ENCODE measurements at regions not wholly inside any gene's neighbourhood (a gene's known extent, or its start where the extent isn't known, plus 50 kb on each side); places are given as distances from the start of the nearest gene placed in this dataset.

GRCh38 chr18:49651033-49651432, 89.2 kb downstream of the LIPG start:
- H3K79me2 ChIP-seq (ENCODE audit: insufficient read depth, low read length), result no peaks in the 10 kb centered on the region
- no peak overlapping the region for H4K5ac ChIP-seq (ENCODE audit: insufficient read length, low read depth, low read length)
- no peaks in the 10 kb centered on the region for H4K20me1 ChIP-seq (ENCODE audit: control insufficient read depth, insufficient read depth, insufficient read length)
- H2BK15ac ChIP-seq (ENCODE audit: low read depth, low read length), result no peak overlapping the region
- no peaks in the 10 kb centered on the region for H3K36me3 Mint-ChIP-seq (ENCODE audit: insufficient read depth in 1 of 3, low read depth in 3 of 3)
- no peak overlapping the region for H2BK5ac ChIP-seq (ENCODE audit: insufficient read length, low read length)
- no peak overlapping the region for H2BK12ac ChIP-seq (ENCODE audit: insufficient read length, low read depth, low read length)
- no peak overlapping the region for H2AK5ac ChIP-seq (ENCODE audit: insufficient read length, low read length)
- H3K14ac ChIP-seq (ENCODE audit: insufficient read depth, low read length), result no peak overlapping the region
- H4K91ac ChIP-seq (ENCODE audit: insufficient read length, low read depth, low read length), result no peak overlapping the region
- H3K9me3 Mint-ChIP-seq, result no peaks in the 10 kb centered on the region
- no peak overlapping the region for H3K56ac ChIP-seq (ENCODE audit: insufficient read length, low read depth, low read length)
- H3K4ac ChIP-seq (ENCODE audit: low read depth, low read length), result no peak overlapping the region
- H3K9ac ChIP-seq (ENCODE audit: extremely low read depth, insufficient read length, low read length), result no peak overlapping the region
- TF ChIP-seq CTCF (conservative IDR thresholded peaks at IDR 0.05), result no peak
- no peak overlapping the region for H3K4me2 ChIP-seq (ENCODE audit: insufficient read depth, insufficient read length, low read length)
- H2AFZ ChIP-seq (ENCODE audit: low read length), result no peak overlapping the region
- no peaks in the 10 kb centered on the region for H3K9me3 ChIP-seq (ENCODE audit: control insufficient read depth, low read depth, low read length)
- H3K4me1 Mint-ChIP-seq, result peaks cover 12 to 22% of the 10 kb centered on the region in 2 experiments
- H3T11ph ChIP-seq (ENCODE audit: low read length), result no peak overlapping the region
- peaks cover 4% of the 10 kb centered on the region for H3K4me1 ChIP-seq (ENCODE audit: insufficient read depth, low read length)
- no peak overlapping the region for H4K8ac ChIP-seq (replicated peaks; ENCODE audit: insufficient read length, low read depth, low read length)
- no peak overlapping the region for H2BK20ac ChIP-seq (ENCODE audit: low read depth, low read length, poor library complexity, severe bottlenecking)
- no peaks in the 10 kb centered on the region for H3K23me2 ChIP-seq (ENCODE audit: insufficient read length, low read depth, low read length, poor library complexity, severe bottlenecking)
- H3K79me1 ChIP-seq (ENCODE audit: insufficient read depth, low read depth, low read length, poor library complexity, severe bottlenecking), result no peaks in the 10 kb centered on the region
- no peak overlapping the region for H3K23ac ChIP-seq (ENCODE audit: insufficient read length, low read depth, low read length)
- H3K27me3 Mint-ChIP-seq (ENCODE audit: low read depth), result no peaks in the 10 kb centered on the region; the same call in 1 of the 2 replicates
- no peak overlapping the region for H3K4me3 Mint-ChIP-seq
- no peak overlapping the region for H2BK120ac ChIP-seq (ENCODE audit: low read depth, low read length, poor library complexity, severe bottlenecking)
- no peak overlapping the region for H3K18ac ChIP-seq (ENCODE audit: insufficient read length, low read depth, low read length)
- H3K27me3 ChIP-seq (ENCODE audit: insufficient read depth, low read length), result no peaks in the 10 kb centered on the region
- no peak for DNase-seq
- H3K27ac ChIP-seq (ENCODE audit: insufficient read length, low read depth, low read length), result no peak overlapping the region
- no CpG with 5 or more reads among the region's 6 CpGs for WGBS (ENCODE audit: extremely low coverage, insufficient read length, low lambda C conversion rate)
- H3K27ac Mint-ChIP-seq, result no peak overlapping the region
